A673 (cell line): ENCODE measurements at regions not wholly inside any gene's neighbourhood (a gene's known extent, or its start where the extent isn't known, plus 50 kb on each side); places are given as distances from the start of the nearest gene placed in this dataset.

Experiments used
- CTCF ChIP-seq: fragments of 300-800, 200-600 bp; sonication (generic); conservative IDR thresholded peaks from 2 replicates; pipeline ENCODE4 v1.5.1; 2017; ENCODE audit warnings: low read depth, mild to moderate bottlenecking, antibody characterized with exemption, low read length, moderate library complexity, mixed read lengths
- EZH2 ChIP-seq: fragments of 200-600 bp; sonication (generic); IDR thresholded peaks from 2 replicates; pipeline ENCODE4 v1.6.1; 2017; ENCODE audit warnings: borderline replicate concordance, low read depth, mild to moderate bottlenecking, mixed read lengths, antibody characterized with exemption, low read length; ENCODE audit not compliant: poor library complexity, severe bottlenecking

GRCh38 chr5:89989776-89990175, 419.8 kb downstream of the CETN3 start:
- TF ChIP-seq CTCF = no peak
- no peak for TF ChIP-seq EZH2
